ENCODE measurements at regions not wholly inside any gene's neighbourhood (a gene's known extent, or its start where the extent isn't known, plus 50 kb on each side); places are given as distances from the start of the nearest gene placed in this dataset.

DNA sequence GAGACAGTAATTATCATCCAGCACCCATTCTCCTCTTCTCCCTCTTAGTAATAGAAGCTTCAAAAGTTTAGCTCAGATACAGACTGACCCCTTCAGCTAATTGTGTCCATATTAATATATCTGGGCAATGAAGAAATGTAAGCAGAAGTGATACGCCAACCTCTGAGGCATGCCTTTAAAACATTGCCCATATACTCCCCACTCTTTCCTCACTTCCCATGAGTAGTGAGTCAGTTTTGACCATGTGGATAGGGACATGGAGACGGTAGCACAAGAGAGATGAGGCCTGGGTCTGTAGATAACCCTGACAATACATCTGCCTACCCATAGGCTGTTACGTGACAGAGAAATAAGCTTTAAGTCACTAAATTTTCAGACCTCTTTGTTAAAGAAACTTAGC is 147.6 kb downstream of the KCTD12 start:
- TF ChIP-seq CTCF (IDR thresholded peaks at IDR 0.05; ENCODE audit: low read depth, low read length) (no peak), MYC (IDR thresholded peaks at IDR 0.05; ENCODE audit: low read depth, low read length) (no peak), POLR2A (IDR thresholded peaks at IDR 0.05; ENCODE audit: extremely low read depth, insufficient read length) (no peak)
